ENCODE measurements at regions not wholly inside any gene's neighbourhood (a gene's known extent, or its start where the extent isn't known, plus 50 kb on each side); places are given as distances from the start of the nearest gene placed in this dataset.
A peak's percentile ranks its signal among the peaks of the same experiment; 100 is the strongest.

DNA sequence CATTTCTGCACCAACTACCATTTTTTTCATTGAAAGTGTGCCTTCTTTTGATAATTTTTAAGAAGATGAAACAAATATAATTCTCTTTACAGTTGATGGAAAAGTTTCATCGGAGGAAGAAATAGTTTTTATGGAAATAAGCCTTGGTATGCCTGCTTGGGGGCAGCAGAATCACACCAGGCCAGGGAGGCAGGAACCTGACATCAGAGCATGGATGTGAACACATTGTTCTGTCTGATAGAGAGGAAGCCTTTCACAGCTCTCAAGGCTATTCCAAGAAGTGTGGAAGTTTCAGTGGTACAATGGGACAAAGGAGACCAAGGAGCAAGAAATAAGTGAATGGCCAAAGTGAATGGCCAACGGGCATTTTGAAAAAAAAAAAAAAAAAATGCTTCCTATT is 162.2 kb upstream of the KCNK2 start:
- TF ChIP-seq, protein P1, sequence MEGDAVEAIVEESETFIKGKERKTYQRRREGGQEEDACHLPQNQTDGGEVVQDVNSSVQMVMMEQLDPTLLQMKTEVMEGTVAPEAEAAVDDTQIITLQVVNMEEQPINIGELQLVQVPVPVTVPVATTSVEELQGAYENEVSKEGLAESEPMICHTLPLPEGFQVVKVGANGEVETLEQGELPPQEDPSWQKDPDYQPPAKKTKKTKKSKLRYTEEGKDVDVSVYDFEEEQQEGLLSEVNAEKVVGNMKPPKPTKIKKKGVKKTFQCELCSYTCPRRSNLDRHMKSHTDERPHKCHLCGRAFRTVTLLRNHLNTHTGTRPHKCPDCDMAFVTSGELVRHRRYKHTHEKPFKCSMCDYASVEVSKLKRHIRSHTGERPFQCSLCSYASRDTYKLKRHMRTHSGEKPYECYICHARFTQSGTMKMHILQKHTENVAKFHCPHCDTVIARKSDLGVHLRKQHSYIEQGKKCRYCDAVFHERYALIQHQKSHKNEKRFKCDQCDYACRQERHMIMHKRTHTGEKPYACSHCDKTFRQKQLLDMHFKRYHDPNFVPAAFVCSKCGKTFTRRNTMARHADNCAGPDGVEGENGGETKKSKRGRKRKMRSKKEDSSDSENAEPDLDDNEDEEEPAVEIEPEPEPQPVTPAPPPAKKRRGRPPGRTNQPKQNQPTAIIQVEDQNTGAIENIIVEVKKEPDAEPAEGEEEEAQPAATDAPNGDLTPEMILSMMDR (conservative IDR thresholded peaks at IDR 0.05; ENCODE audit: low read depth, low read length) = no peak
- H3K4me3 ChIP-seq (ENCODE audit: low read depth, low read length) = no peak overlapping the region
- DNase-seq (ENCODE audit: low read depth) = no peak

DNA sequence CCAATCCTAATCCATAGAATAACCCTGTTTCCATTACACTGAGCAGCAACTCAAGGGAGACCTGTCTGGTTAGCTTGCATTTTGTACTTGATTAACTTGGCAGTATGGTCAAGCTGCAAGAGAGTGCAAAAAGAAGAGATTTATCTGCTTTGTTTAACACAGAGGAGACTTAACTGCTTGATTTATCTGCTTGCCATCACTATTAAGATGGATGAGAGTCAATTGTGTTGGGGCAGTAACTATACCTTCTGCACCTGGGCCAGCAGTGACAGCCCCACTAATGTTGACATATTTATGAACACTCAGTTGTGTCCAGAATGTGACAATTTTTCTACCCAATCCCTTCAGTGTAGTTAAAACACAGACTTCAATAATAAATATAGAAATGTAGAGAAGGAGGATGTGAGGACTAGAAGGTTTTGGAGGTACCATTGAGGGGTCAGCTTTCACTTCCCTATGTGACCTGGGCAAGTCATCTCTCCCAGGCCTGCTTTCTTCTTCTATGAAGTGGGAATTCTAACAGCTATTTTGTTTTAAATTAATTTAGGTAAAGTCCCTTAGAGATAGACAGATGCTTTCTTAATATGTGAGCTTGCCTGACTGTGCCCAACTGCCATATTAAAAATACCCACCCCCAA is 159.1 kb upstream of the KCNK2 start:
- TF ChIP-seq, protein P1 (conservative IDR thresholded peaks at IDR 0.05; ENCODE audit: low read depth, low read length) = no peak

DNA sequence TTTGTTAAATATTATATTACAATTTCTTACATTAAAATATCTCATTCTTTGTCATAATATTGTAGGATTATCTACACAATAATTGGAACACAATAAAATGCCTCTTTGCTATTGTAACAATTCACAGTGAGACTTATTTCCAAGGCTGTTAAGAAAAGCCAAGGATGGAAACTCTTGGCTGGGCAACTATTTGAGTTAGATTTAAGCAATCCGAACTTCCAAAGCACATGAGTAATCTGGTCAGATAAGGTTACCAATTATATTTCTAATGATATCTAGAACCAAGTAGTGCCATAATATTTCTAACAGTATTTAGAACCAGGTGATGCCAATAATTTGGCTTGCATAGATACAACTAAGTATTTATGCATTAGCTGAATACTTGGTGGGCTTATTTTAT is 154.7 kb upstream of the KCNK2 start:
- DNase-seq (ENCODE audit: low read depth) = no peak
- no peak overlapping the region for H3K4me3 ChIP-seq (ENCODE audit: low read depth, low read length)
- TF ChIP-seq, protein P1 (conservative IDR thresholded peaks at IDR 0.05; ENCODE audit: low read depth, low read length) = no peak

More for the DNA sequence above, 159.1 kb upstream of the KCNK2 start:
- no peak for DNase-seq (ENCODE audit: low read depth)
- no peak overlapping the region for H3K4me3 ChIP-seq (ENCODE audit: low read depth, low read length)

DNA sequence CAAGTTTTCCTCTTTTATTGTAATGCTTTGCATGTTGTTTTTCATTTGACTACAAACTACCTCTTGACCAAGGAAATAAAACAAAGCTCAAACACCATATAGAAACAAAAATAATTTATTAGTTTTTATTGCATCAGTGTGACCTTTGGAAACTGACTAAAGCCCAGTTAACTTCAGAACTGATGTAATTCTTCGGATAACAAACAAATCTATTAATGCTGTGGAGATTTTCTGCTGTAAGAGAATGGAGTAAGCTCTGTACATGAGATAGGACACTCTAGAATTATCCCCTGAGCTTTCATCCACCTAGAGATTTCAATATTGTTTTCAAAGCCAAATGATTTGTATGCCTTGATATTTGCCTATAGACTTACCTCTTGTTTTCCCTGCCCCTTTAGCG is 154.0 kb upstream of the KCNK2 start:
- TF ChIP-seq, protein P1 (conservative IDR thresholded peaks at IDR 0.05; ENCODE audit: low read depth, low read length) = no peak
- H3K4me3 ChIP-seq (ENCODE audit: low read depth, low read length) = no peak overlapping the region
- DNase-seq (ENCODE audit: low read depth) = no peak

DNA sequence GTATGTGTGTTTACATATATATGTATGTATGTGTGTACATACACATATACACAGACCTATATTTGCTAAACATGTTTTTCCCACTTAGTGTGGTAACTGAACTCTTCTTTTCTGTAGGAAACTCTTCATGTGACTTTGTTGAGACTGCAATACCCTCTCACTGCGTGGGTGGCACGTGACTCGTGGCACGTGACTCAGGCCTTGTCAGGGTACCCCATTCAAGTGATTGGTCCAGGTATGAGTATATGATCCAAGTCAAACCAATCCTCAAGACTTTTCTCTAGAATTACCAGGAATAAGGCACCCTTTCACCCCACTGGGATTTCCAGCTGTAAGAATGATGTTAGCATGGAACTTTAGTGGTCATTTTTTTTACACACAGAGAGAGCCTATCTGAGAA is 149.2 kb upstream of the KCNK2 start:
- no peak overlapping the region for H3K4me3 ChIP-seq (ENCODE audit: low read depth, low read length)
- TF ChIP-seq, protein P1 (conservative IDR thresholded peaks at IDR 0.05; ENCODE audit: low read depth, low read length) = no peak
- no peak for DNase-seq (ENCODE audit: low read depth)

DNA sequence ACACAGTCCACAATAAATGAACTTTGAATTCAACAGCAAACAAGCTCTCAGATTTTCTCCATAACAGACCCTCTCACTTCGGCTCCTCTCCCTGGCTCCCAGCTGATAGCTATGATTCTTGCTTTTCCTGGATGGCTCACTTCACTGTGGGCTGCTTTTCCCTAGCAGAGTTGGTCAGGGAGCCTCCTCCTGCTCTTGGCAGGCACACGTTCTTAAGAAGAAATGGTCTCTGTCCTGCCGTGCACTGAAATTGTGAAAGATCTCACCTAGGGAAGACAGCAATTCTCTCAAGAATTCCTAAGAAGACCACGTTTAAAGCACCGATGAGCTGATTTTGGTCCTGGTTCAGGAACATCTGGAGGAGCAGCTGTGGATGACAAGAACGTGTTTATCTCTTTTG is 148.5 kb upstream of the KCNK2 start:
- peak; percentile 26 for DNase-seq (ENCODE audit: low read depth)
- H3K4me3 ChIP-seq (ENCODE audit: low read depth, low read length) = no peak overlapping the region
- TF ChIP-seq, protein P1 (conservative IDR thresholded peaks at IDR 0.05; ENCODE audit: low read depth, low read length) = no peak

DNA sequence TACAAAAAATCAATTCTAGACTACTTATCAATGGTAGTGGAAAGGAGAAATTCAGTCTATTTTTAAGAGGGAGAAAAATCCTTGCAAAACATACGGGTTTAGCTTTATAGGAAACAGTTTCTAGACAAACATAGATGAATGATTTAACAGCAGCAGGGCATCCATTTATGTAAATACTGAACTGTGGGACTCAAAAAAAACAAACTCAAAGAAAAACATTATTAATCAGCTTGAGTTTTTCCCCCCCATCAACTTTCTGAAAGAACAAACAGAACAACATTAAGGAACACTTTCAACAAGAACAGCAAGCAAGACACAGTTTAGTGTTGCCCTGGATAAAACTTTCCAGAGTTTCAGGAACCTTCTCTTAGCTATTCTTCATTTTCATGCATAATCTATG is 147.3 kb upstream of the KCNK2 start:
- no peak for DNase-seq (ENCODE audit: low read depth)
- TF ChIP-seq, protein P1 (conservative IDR thresholded peaks at IDR 0.05; ENCODE audit: low read depth, low read length) = no peak
- H3K4me3 ChIP-seq (ENCODE audit: low read depth, low read length) = no peak overlapping the region

Data from choroid plexus epithelial cell (primary cell).